ENCODE measurements at regions not wholly inside any gene's neighbourhood (a gene's known extent, or its start where the extent isn't known, plus 50 kb on each side); places are given as distances from the start of the nearest gene placed in this dataset.
A peak's percentile ranks its signal among the peaks of the same experiment; 100 is the strongest.

DNA sequence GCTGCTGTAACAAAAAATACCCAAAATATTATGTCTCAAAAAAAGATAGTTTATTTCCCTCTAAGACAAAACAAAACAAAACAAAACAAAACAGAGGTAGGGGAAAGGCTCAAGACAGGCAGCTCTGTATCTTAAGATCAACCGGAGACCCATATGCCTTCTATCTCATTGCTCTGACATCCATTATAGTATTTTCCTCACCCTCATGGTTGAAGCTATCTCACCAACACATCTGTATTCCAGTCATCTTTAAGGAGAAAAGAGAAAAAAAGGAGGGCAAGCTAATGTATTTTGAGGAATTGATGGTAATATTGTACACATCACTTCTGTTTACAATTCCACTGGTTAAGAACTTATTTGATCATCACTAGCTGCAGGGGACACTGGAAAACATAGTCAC is 239.7 kb downstream of the ICOS start (continued):
- TF ChIP-seq CHD2 (IDR thresholded peaks at IDR 0.05; ENCODE audit: low read length, partially characterized antibody), result no peak
- no peak for TF ChIP-seq HOXA7 (CRISPR knock-in tag; IDR thresholded peaks at IDR 0.05)
- TF ChIP-seq, protein P1, sequence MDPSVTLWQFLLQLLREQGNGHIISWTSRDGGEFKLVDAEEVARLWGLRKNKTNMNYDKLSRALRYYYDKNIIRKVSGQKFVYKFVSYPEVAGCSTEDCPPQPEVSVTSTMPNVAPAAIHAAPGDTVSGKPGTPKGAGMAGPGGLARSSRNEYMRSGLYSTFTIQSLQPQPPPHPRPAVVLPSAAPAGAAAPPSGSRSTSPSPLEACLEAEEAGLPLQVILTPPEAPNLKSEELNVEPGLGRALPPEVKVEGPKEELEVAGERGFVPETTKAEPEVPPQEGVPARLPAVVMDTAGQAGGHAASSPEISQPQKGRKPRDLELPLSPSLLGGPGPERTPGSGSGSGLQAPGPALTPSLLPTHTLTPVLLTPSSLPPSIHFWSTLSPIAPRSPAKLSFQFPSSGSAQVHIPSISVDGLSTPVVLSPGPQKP (IDR thresholded peaks at IDR 0.05; ENCODE audit: low read depth, low read length), result no peak
- no peak for TF ChIP-seq EHMT2 (IDR thresholded peaks at IDR 0.05; ENCODE audit: low read depth)
- TF ChIP-seq CHD4 (IDR thresholded peaks at IDR 0.05; ENCODE audit: borderline replicate concordance), result no peak
- TF ChIP-seq RARB (CRISPR knock-in tag; IDR thresholded peaks at IDR 0.05), result no peak
- TF ChIP-seq MAFK (IDR thresholded peaks at IDR 0.05; ENCODE audit: partially characterized antibody), result no peak

DNA sequence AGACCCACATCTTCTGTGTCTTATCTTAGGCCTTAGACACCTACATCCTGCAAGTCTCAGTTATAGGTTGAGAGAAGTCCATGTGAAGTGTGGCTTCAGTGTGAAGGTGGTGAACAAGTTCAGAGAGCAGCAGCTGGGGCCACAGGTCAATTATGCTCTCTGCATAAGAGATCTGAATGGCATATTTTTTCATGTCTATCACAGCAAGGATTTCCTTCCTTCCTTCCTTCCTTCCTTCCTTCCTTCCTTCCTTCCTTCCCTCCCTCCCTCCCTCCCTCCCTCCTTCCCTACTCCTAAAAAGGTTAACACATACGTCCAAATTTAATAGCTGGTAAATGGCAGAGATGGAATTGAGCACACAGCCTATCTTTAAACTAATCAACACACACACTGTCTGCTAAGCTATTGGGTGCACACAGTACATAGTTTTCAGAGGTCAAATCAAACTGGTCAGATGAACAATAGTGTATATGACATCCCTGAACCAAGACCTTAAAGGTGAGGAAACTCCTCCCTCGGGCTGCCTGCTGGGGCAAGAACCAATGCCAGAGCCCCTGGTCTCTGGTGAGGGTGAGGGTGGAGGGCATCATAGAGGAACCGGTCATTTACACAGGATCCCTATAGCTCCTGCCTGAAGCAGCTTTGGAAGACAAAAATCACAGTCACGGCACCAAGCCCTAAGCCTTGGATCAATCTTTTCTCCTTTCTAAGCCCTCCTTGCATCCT is 240.9 kb downstream of the ICOS start:
- Histone ChIP-seq H3K4me3 (no peak overlapping the region), H3K4me2 (no peak overlapping the region), H3K4me1 (no peaks in the 10 kb centered on the region), H3K9me3 (no peaks in the 10 kb centered on the region), H3K27ac (no peak overlapping the region)
- TF ChIP-seq JUN (IDR thresholded peaks at IDR 0.05) (no peak), MYC (IDR thresholded peaks at IDR 0.05; ENCODE audit: borderline replicate concordance, low read length) (no peak), ZSCAN20 (CRISPR knock-in tag; IDR thresholded peaks at IDR 0.05) (no peak)
- ChIA-PET CTCF (interaction anchor here (0.9 to 3.3 kb wide), 10 partner anchors 8 to 153 kb away, joined by 3 to 18 read pairs (median 3); no protein-coding TSS in a partner anchor), POLR2A (no interaction called here)
- WGBS (ENCODE audit: missing lambda C conversion rate), result 15% methylated on average over 4 of the region's 4 CpGs
- DNase-seq (ENCODE audit: low read depth in 1 of 2, low spot score in 1 of 2), result no peak
- ATAC-seq, result peak in 1 of 2 experiments; percentile 30; a peak in 2 of 6 replicates
- FAIRE-seq, result no peak

DNA sequence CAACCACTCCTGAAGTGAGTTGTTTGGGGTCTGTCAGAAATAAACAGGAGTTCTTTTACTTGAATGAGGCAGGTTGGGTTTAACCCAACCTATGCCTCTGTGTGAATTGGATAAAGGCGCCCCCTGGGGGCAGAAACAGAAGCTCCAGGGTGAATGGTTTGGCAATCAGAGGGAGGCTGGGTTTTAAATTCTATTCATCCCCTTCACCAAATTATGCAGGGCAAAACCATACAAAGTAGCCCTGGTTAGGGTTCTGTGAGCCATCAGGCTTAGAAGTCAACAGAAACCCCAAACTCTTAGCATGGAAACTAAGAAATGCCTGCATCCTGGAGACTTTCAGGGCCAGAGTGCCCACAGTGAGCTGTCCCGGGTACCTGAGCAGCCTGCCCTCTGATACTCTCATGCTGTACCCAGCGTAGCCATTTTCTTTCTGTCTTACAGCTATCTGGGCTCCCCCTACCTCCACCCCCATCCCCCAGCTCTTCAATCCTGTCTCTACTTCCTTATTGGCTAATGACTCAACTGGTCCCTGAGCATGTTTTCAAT is 241.5 kb downstream of the ICOS start:
- Histone ChIP-seq H3K9me3 (no peaks in the 10 kb centered on the region), H3K4me1 (no peaks in the 10 kb centered on the region), H3K4me2 (no peak overlapping the region), H3K27ac (no peak overlapping the region), H3K4me3 (no peak overlapping the region)
- TF ChIP-seq, protein P2, sequence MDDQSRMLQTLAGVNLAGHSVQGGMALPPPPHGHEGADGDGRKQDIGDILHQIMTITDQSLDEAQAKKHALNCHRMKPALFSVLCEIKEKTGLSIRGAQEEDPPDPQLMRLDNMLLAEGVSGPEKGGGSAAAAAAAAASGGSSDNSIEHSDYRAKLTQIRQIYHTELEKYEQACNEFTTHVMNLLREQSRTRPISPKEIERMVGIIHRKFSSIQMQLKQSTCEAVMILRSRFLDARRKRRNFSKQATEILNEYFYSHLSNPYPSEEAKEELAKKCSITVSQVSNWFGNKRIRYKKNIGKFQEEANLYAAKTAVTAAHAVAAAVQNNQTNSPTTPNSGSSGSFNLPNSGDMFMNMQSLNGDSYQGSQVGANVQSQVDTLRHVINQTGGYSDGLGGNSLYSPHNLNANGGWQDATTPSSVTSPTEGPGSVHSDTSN (IDR thresholded peaks at IDR 0.05), result no peak
- TF ChIP-seq TP53 (CRISPR knock-in tag; IDR thresholded peaks at IDR 0.05) (no peak), SREBF2 (IDR thresholded peaks at IDR 0.05) (no peak), CEBPB (IDR thresholded peaks at IDR 0.05) (no peak), RNF2 (IDR thresholded peaks at IDR 0.05; ENCODE audit: borderline replicate concordance, low read depth) (no peak), EHF (CRISPR knock-in tag; IDR thresholded peaks at IDR 0.05) (no peak), CHD4 (IDR thresholded peaks at IDR 0.05; ENCODE audit: borderline replicate concordance) (no peak), EHMT2 (IDR thresholded peaks at IDR 0.05; ENCODE audit: low read depth) (no peak), CBX2 (IDR thresholded peaks at IDR 0.05; ENCODE audit: borderline replicate concordance, low read depth) (no peak), POLR2A (IDR thresholded peaks at IDR 0.05; ENCODE audit: low read length) (no peak), SMC3 (IDR thresholded peaks at IDR 0.05) (0 out of 3 replicates have a peak, but pooled peaks have one; percentile 42), NFE2L2 (conservative IDR thresholded peaks at IDR 0.05; ENCODE audit: low read length) (no peak), RAD21 (conservative IDR thresholded peaks at IDR 0.05 in 1 of 2, IDR thresholded peaks at IDR 0.05 in 1 of 2) (peak in 1 of 2 experiments; percentile 29; a peak in 2 of 5 replicates), MYC (IDR thresholded peaks at IDR 0.05; ENCODE audit: borderline replicate concordance, low read length) (no peak)
- TF ChIP-seq, protein P3, sequence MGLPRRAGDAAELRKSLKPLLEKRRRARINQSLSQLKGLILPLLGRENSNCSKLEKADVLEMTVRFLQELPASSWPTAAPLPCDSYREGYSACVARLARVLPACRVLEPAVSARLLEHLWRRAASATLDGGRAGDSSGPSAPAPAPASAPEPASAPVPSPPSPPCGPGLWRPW (IDR thresholded peaks at IDR 0.05), result no peak
- TF ChIP-seq, protein P4, sequence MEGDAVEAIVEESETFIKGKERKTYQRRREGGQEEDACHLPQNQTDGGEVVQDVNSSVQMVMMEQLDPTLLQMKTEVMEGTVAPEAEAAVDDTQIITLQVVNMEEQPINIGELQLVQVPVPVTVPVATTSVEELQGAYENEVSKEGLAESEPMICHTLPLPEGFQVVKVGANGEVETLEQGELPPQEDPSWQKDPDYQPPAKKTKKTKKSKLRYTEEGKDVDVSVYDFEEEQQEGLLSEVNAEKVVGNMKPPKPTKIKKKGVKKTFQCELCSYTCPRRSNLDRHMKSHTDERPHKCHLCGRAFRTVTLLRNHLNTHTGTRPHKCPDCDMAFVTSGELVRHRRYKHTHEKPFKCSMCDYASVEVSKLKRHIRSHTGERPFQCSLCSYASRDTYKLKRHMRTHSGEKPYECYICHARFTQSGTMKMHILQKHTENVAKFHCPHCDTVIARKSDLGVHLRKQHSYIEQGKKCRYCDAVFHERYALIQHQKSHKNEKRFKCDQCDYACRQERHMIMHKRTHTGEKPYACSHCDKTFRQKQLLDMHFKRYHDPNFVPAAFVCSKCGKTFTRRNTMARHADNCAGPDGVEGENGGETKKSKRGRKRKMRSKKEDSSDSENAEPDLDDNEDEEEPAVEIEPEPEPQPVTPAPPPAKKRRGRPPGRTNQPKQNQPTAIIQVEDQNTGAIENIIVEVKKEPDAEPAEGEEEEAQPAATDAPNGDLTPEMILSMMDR (IDR thresholded peaks at IDR 0.05), result peak; percentile 39
- DNase-seq (ENCODE audit: low read depth in 1 of 2, low spot score in 1 of 2), result peak in 1 of 2 experiments; percentile 16
- CTCF ChIA-PET, result interaction anchor here (0.9 to 3.3 kb wide), 10 partner anchors 8 to 154 kb away, joined by 3 to 18 read pairs (median 3); no protein-coding TSS in a partner anchor
- WGBS (ENCODE audit: missing lambda C conversion rate), result 2% methylated on average over 3 of the region's 3 CpGs
- peak; percentile 39 to 86; a peak in 4 of 6 replicates for ATAC-seq
- no peak for FAIRE-seq
- POLR2A ChIA-PET, result no interaction called here
